Skin epidermis (tissue), 12 donors: ENCODE measurements at regions not wholly inside any gene's neighbourhood (a gene's known extent, or its start where the extent isn't known, plus 50 kb on each side); places are given as distances from the start of the nearest gene placed in this dataset.

Experiments
- H3K27ac ChIP-seq, 21 experiments: fragments of 200-600 bp; sonication (generic) in 11 of 21; one replicate each; pipeline ENCODE4 v1.5.0; 2020; ENCODE audit warnings: mild to moderate bottlenecking in 3 of 21, inconsistent platforms in 2 of 21, moderate library complexity in 2 of 21
- H3K4me3 ChIP-seq, 7 experiments: fragments of 200-600 bp; sonication (generic) in 2 of 7; one replicate each; pipeline ENCODE4 v1.5.0; 2020; ENCODE audit warnings: inconsistent platforms in 2 of 7, mild to moderate bottlenecking in 2 of 7, moderate library complexity in 1 of 7

DNA sequence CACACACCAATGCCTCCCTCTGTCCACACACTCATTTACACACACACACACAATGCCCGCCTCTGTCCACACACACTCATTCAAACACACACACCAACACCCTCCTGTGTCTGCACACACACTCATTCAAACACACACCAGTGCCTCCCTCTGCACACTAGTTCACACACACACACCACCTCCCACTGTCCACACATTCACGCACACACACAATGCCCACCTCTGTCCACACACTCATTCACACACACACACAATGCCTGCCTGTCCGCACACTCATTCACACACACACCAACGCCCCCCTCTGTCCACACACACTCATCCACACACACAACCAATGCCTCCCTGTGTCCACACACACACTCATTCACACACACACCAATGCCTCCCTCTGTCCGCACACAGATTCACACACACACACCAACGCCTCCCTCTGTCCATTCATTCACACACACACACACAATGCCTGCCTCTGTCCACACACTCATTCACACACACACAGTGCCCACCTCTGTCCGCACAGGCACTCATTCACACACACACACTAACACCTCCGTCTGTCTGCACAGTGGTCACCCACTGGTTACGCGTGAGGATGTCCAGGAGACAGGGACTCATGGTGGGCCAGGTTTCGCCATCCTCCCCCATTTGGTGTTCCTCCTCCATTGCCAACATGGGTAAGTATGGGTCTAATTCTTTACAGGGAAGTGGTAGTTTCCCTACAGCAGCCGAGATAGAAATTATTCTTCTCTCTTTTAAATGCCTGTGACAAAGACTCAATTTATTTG lies 62.4 kb upstream of the THBS2 start:
- Histone ChIP-seq H3K27ac (peak overlapping the region in 1 of 21 experiments; percentile 50), H3K4me3 (no peak overlapping the region)

DNA sequence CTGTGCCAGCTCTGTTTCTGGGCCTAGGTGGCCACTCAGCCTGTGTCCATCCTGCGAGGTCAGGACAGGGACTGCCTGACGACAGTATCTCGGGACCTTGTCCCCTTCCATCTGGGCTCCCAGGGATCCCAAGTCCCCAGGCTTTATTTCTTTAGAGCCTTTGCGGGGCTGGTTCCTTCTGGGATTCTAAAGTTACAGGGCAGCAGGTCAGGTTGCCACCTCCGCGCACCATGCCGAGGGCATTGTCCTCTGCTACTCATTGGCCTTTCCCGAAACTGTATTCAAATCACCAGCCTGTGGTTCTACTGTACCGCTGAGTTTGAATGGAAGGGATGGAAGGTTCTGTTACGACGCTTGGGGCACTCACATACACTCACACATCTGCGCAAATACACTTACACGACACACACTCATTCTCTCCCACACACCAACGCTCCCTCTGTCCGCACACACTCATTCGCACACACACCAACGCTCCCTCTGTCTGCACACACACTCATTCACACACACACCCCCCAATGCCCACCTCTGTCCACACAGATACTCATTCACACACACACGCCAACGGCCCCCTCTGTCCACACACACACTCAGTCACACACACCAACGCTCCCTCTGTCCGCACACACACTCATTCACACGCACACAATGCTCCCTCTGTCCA lies 59.8 kb upstream of the THBS2 start:
- no peak overlapping the region for H3K27ac ChIP-seq
- H3K4me3 ChIP-seq, result no peak overlapping the region

DNA sequence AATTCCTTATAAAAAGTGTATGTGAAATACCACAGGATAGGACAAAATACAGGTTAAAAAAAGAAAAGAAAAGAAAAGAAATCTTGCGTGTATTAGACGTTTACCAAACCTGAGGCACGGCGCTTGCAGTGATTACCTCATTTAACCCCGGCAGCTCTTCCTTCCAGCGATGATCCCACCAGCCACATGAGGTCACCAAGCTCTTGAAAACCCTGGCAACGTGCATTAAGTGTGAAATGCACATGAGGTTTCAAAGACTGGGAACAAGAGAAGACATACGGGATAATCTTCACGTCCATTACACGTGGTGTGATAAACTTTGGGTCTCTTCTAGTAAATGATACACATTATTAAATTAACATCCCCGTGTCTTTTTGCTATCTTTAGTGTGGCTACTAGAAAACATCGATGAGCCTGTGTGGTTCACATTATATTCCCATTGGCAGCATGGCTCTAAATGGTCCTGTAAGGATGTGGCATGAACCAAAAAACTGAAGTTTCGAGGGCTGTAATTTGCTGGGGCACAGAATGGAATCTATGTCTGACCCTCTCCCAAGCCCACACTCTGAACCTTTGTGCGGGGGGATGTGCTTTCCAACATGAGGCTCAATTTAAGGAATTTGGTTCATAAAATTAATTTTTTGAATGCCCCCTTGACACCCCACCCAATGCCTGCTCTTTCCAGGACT lies 59.2 kb upstream of the THBS2 start:
- Histone ChIP-seq H3K27ac (no peak overlapping the region), H3K4me3 (no peak overlapping the region)

DNA sequence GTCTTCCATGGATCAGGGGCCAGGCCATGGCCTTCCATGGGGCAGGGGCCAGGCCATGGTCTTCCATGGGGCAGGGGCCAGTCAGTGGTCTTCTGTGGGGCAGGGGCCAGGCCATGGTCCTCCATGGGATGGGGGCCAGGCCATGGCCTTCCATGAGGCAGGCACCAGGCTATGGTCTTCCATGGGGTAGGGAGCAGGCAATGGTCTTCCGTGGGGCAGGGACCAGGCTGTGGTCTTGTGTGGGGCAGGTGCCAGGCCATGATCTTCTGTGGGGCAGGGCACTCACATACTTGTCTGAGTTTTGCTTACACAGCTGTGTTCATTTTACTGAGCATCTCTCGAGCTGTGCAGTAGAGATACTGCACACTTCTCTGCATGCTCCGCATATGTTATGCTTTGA lies 57.3 kb upstream of the THBS2 start:
- Histone ChIP-seq H3K4me3 (no peak overlapping the region), H3K27ac (no peak overlapping the region)
